ENCODE measurements at regions not wholly inside any gene's neighbourhood (a gene's known extent, or its start where the extent isn't known, plus 50 kb on each side); places are given as distances from the start of the nearest gene placed in this dataset.

DNA sequence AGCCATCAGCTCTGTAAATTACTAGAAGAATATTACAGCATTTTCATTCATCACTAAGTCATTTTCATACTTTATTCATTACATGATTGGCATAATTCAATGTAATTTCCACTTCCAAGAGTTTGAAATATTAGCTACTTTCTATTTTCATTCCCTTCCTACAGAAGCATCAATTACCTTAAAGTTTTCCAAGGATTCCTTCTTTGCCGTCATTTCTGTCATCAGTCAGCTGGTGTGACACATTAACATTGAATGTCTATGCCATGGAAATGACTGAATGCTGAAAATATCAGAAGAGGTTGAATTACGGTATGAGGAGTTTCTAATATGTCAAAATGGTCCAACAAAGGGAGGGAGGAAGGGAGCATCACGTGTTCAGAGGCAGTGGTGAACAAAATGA is 718.2 kb upstream of the GRM7 start:
- Mint-ChIP-seq H3K4me3 (no peak overlapping the region), H3K27ac (no peak overlapping the region), H3K36me3 (no peaks in the 10 kb centered on the region), H3K9me3 (peaks cover 0 to 4% (median 0%) of the 10 kb centered on the region in 7 donors), H3K4me1 (no peaks in the 10 kb centered on the region), H3K27me3 (ENCODE audit: low read depth in 3 of 3) (peaks cover 0 to 1% (median 0%) of the 10 kb centered on the region in 3 donors)
- H3K27me3 ChIP-seq (ENCODE audit: control insufficient read depth in 2 of 2, insufficient read depth in 2 of 2, low read length in 2 of 2), result no peaks in the 10 kb centered on the region
- no peak overlapping the region for H3K9ac ChIP-seq (ENCODE audit: insufficient read depth, low read length, poor library complexity, severe bottlenecking)
- H3K36me3 ChIP-seq (replicated peaks in 1 of 2; ENCODE audit: control insufficient read depth in 1 of 2, insufficient read depth in 2 of 2, low read length in 2 of 2), result no peaks in the 10 kb centered on the region
- no peak overlapping the region for H3K4me2 ChIP-seq (replicated peaks; ENCODE audit: extremely low read depth, low read length, poor library complexity, severe bottlenecking)
- no peak for DNase-seq
- H3K9me3 ChIP-seq (replicated peaks in 1 of 2; ENCODE audit: control insufficient read depth in 1 of 2, insufficient read depth in 1 of 2, low read length in 2 of 2), result no peaks in the 10 kb centered on the region
- TF ChIP-seq, protein P1, sequence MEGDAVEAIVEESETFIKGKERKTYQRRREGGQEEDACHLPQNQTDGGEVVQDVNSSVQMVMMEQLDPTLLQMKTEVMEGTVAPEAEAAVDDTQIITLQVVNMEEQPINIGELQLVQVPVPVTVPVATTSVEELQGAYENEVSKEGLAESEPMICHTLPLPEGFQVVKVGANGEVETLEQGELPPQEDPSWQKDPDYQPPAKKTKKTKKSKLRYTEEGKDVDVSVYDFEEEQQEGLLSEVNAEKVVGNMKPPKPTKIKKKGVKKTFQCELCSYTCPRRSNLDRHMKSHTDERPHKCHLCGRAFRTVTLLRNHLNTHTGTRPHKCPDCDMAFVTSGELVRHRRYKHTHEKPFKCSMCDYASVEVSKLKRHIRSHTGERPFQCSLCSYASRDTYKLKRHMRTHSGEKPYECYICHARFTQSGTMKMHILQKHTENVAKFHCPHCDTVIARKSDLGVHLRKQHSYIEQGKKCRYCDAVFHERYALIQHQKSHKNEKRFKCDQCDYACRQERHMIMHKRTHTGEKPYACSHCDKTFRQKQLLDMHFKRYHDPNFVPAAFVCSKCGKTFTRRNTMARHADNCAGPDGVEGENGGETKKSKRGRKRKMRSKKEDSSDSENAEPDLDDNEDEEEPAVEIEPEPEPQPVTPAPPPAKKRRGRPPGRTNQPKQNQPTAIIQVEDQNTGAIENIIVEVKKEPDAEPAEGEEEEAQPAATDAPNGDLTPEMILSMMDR (IDR thresholded peaks at IDR 0.05), result no peak
- no peaks in the 10 kb centered on the region for H3K79me2 ChIP-seq (ENCODE audit: insufficient read depth, low read length)
- no CpG with 5 or more reads among the region's 3 CpGs for WGBS (ENCODE audit: insufficient coverage)
- intact Hi-C loops (cut with micrococcal nuclease), result no loop called here
- no peaks in the 10 kb centered on the region for H3K4me1 ChIP-seq (ENCODE audit: control insufficient read depth in 1 of 2, insufficient read depth in 2 of 2, low read length in 2 of 2)
- H3K4me3 ChIP-seq (replicated peaks in 1 of 3; ENCODE audit: low read depth in 2 of 3, low read length in 3 of 3), result no peak overlapping the region
- H2AFZ ChIP-seq (ENCODE audit: insufficient read depth, low read depth, low read length, poor library complexity, severe bottlenecking), result no peak overlapping the region
- H3K27ac ChIP-seq (ENCODE audit: low read depth in 1 of 2, low read length in 2 of 2), result no peak overlapping the region
- H4K20me1 ChIP-seq (ENCODE audit: insufficient read depth, low read length), result no peaks in the 10 kb centered on the region

DNA sequence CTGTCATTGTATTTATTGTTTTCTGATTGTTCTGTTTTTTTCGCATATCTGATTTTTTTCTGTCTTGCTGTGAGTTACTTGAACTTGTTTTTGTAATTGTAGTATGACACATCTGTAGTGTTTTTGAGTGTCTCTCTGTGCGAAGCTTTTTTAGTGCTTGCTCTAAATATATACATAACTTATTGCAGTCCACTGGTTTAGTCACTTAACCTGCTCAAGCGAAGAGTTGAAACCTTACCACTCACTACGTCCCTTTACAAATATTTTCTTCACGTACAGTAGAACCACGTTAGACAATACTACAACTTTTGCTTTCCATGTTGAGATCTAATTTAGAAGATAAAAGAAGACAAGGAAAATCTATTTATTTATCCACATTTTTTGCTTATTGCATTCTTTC is 713.0 kb upstream of the GRM7 start:
- Mint-ChIP-seq H3K9me3 (peaks cover 0 to 4% (median 0%) of the 10 kb centered on the region in 7 donors), H3K27me3 (ENCODE audit: low read depth in 3 of 3) (no peaks in the 10 kb centered on the region), H3K27ac (no peak overlapping the region), H3K36me3 (no peaks in the 10 kb centered on the region), H3K4me1 (no peaks in the 10 kb centered on the region), H3K4me3 (no peak overlapping the region)
- DNase-seq, result no peak
- no CpG with 5 or more reads among the region's 6 CpGs for WGBS (ENCODE audit: insufficient coverage)
- no peaks in the 10 kb centered on the region for H3K79me2 ChIP-seq (ENCODE audit: insufficient read depth, low read length)
- peaks cover 0 to 3% of the 10 kb centered on the region in 2 donors for H3K9me3 ChIP-seq (replicated peaks in 1 of 2; ENCODE audit: control insufficient read depth in 1 of 2, insufficient read depth in 1 of 2, low read length in 2 of 2)
- no peaks in the 10 kb centered on the region for H3K36me3 ChIP-seq (replicated peaks in 1 of 2; ENCODE audit: control insufficient read depth in 1 of 2, insufficient read depth in 2 of 2, low read length in 2 of 2)
- H3K27me3 ChIP-seq (ENCODE audit: control insufficient read depth in 2 of 2, insufficient read depth in 2 of 2, low read length in 2 of 2), result no peaks in the 10 kb centered on the region
- intact Hi-C loops (cut with micrococcal nuclease), result no loop called here
- H3K27ac ChIP-seq (ENCODE audit: low read depth in 1 of 2, low read length in 2 of 2), result no peak overlapping the region
- no peak overlapping the region for H3K9ac ChIP-seq (ENCODE audit: insufficient read depth, low read length, poor library complexity, severe bottlenecking)
- TF ChIP-seq, protein P1 (IDR thresholded peaks at IDR 0.05), result no peak
- H3K4me3 ChIP-seq (replicated peaks in 1 of 3; ENCODE audit: low read depth in 2 of 3, low read length in 3 of 3), result no peak overlapping the region
- no peaks in the 10 kb centered on the region for H4K20me1 ChIP-seq (ENCODE audit: insufficient read depth, low read length)
- H3K4me1 ChIP-seq (ENCODE audit: control insufficient read depth in 1 of 2, insufficient read depth in 2 of 2, low read length in 2 of 2), result no peaks in the 10 kb centered on the region
- no peak overlapping the region for H2AFZ ChIP-seq (ENCODE audit: insufficient read depth, low read depth, low read length, poor library complexity, severe bottlenecking)
- no peak overlapping the region for H3K4me2 ChIP-seq (replicated peaks; ENCODE audit: extremely low read depth, low read length, poor library complexity, severe bottlenecking)
